ENCODE measurements at regions not wholly inside any gene's neighbourhood (a gene's known extent, or its start where the extent isn't known, plus 50 kb on each side); places are given as distances from the start of the nearest gene placed in this dataset.

GRCh38 chr11:36885154-36885553 is 287.1 kb upstream of the RAG2 start:
- DNase-seq (ENCODE audit: low spot score) = no peak

- no peak for DNase-seq (ENCODE audit: low spot score)
Observed at GRCh38 chr11:36878737-36879136, 280.7 kb upstream of the RAG2 start.

DNA sequence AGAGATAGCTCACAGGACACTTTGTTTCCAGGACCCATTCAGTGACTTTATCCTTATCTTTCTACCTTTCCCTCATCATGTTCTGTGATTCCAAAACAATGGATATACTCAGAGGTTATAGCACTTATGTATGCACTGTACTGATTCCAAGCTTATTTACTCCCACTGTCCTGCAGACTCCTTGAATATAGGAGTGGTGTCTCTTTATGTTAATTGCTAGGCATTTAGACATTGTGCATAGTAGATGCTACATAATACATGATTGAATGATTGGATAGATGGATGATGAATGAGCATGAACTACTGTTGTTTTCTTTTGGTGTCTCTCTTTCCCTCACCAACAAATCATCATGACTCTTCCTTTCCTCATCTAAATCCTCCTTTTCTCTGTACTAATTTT is 279.1 kb upstream of the RAG2 start:
- DNase-seq (ENCODE audit: low spot score) = no peak

DNA sequence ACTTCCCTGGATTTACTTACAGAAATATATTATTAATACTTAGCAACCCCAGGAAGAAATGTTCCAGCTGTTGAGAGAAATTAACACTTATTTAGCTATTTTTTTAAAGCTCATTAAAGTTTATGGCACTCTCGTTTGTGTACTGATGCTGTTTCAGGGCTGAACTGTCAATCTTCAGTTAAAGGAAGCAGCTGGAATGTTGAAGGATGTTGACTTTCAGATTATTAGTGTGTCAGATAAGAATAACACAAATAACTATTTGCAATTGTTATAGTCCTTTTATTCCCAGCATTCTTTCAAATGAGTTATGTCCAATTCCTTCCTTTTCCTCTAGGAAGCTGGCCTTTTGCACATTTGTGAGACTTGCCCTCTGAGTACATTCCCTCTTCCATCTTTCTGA is 278.2 kb upstream of the RAG2 start:
- no peak for DNase-seq (ENCODE audit: low spot score)

DNA sequence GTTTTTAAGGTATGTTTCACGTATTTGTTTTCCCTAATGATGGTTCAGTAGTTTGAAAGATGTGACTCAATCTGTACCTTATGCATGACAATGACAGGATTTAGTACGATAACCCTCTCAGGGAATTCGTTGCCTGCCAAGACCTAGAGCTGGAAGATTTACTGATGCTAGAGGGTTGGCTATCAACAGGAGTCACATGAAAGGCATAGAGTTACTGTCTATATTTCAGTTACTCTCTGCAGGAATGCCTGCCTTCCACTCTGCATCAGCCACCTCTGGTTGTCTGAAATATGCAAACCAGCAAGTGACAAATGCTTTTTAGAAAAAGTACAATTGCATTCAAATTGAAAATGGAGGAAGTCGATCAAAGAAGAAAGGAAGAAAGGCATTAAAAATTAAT is 276.3 kb upstream of the RAG2 start:
- no peak for DNase-seq (ENCODE audit: low spot score)

DNA sequence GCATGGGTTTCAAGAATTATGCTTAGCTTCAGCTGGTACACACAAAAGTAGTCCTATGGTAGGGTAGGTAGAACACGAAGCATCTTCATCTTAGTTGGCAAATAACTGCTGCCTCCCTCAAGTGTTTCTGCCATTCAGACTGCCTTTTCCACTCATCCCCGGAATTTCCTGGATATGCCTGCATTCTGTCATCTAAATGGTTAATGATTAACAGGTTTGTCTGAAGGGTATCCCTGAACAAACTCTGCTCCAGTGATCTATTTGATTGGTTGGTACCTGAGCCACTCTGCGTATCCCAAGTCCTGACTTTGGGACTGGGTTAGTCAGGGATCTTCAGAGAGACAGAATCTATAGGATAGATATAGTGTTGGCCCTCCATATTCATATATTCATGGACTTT is 272.3 kb upstream of the RAG2 start:
- no peak for DNase-seq (ENCODE audit: low spot score)

DNA sequence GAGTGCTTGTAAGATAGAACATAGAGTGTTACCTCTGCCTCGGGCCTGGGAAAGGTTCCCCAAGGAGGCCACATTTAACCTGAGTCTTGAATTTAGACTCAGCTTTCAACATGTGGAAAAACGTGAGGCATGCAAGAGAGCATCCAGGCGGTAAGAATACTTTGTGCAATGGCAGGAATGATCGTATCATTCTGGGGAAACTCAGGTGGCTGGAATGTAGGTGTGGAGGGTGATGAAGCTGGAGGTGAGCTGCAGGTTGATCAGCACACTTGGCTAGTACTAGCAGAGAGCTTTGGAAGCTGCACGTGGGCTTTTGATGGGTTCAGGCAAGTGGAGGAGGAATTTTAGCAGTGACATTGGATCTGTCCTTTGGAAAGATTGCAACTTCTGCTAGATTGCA is 270.3 kb upstream of the RAG2 start:
- no peak for DNase-seq (ENCODE audit: low spot score)

DNA sequence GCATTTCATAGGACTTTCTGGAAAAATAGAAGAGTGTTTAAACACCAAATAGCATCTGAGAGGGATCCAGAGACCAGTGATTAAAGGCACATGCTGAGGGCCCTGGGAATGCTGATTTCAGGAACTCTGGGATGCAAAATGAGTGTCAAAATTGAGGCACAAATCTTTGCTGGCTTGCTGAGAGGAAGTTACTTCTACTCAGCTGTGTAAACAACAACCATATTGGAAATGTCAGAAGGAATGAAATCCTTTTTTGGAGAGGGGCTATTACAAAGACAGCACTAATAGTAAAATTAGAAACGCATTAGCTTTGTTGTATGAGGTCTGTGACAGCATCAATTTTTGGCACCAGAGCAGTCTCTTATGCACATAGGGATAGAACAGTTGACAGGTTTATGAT is 267.8 kb upstream of the RAG2 start:
- no peak for DNase-seq (ENCODE audit: low spot score)

GRCh38 chr11:36854875-36855274 is 256.8 kb upstream of the RAG2 start:
- no peak for DNase-seq (ENCODE audit: low spot score)

GRCh38 chr11:36848660-36849059 is 250.6 kb upstream of the RAG2 start:
- DNase-seq (ENCODE audit: low spot score) = no peak

- no peak for DNase-seq (ENCODE audit: low spot score)
Observed at GRCh38 chr11:36840378-36840777, 242.3 kb upstream of the RAG2 start.

- no peak for DNase-seq (ENCODE audit: low spot score)
Observed at GRCh38 chr11:36837831-36838437, 239.9 kb upstream of the RAG2 start.

DNA sequence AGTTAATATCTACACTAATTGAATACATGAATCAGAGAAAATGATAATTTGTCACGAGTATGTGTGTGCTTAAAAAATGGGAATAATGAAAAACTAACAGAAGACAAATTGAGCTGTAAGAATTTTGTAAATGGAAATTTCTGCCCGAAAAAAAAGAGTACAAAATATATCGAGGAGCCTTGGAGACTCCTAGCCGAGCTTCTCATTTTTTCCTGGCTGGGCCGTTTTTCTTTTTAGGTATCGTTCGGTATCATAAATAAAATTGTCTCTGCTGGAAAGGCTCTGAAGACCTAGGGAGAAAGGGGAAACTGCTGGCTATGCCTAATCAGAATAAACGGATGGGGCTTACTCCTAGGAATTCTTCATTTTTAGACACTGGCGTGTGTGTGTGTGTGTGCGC is 227.2 kb upstream of the RAG2 start:
- no peak for DNase-seq (ENCODE audit: low spot score)

GRCh38 chr11:36824349-36824748 is 226.3 kb upstream of the RAG2 start:
- DNase-seq (ENCODE audit: low spot score) = no peak

DNA sequence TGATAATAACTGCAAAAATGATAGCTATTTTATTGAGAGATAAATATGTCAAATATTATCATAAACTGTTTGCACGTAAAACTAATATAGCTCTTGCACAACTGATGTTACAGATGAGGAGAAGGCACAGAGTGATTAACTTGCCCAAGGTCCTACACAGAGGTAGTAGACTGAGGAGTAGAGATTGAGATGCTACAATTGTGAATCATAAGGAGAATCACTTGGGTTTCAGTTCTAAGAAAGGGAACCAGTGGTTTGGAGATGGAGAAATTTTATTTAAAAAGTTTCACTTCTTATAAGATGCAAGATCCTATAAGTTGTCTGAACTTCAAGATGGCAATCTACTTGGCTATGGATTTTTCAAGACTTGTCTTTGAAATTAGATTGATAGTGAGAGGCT is 224.8 kb upstream of the RAG2 start:
- no peak for DNase-seq (ENCODE audit: low spot score)

DNA sequence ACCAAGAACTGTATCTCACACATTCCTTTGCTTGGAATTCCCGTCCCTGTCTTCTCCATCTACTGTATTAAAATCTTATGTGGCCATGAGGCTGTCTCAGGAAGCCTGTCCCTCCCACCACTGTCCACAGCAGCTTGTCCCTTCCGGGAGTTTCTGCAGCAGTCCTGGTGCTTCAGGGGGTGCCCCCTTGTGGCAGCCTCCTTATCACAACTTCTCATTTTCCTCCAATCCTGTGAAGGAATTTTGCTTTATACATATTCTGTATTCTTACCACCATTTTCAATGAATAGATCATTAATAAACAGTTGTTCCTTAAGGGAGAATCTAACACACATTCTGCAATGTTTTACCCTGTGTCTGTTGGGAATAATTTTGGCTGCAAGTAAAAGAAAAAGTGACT is 220.4 kb upstream of the RAG2 start:
- DNase-seq (ENCODE audit: low spot score) = no peak

DNA sequence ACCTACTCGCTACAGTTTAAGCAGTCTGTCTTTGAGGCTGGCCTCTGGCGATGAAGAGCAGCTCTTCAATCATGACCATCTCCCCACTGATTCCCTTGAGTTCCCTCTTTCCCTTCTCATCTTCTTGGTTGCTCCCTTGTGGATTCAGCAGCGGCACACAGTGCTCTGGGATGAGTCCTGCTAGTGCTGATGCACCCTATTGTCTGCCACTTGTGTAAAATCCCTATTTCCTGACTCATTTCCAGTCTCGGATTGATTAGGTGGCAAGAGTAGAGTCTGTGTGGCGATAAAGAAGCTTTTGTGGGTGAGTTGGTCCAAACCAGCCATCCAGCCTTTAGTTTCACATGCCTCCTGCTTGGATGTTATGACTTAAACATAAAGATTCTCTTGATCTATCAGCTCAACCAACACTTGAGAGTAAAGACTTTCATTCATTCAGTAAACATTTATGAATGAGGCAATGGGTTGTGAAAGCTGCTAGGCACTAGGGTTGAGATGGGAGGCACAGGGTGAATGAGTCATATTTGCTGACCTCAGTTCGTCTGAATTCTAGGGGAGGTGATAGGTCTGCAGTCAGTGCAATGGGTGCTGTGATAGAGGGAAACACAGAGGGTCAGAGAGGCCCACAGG is 219.4 kb upstream of the RAG2 start:
- no peak for DNase-seq (ENCODE audit: low spot score)

GRCh38 chr11:36809303-36809702 is 211.3 kb upstream of the RAG2 start:
- DNase-seq (ENCODE audit: low spot score) = no peak

GRCh38 chr11:36807871-36808270 is 209.8 kb upstream of the RAG2 start:
- DNase-seq (ENCODE audit: low spot score) = no peak

DNA sequence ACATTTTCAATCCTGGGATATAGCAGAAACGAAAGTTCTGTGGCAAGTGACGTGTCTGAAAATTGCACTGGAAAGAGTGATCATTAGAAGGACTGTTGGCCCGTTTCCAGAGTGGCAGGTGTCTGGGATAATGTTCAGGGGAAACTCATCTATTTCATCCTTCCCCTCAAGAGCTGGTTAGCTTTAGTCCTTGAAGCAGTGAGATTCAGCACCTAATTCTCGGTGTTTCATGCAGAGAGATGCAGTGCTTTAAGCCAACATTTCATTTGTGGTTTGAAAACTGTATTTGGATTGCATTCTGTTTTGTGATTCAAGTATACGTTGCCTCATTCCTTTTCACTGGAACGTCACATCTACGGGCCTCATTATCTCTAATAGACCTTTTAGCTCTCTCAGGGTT is 205.0 kb upstream of the RAG2 start:
- no peak for DNase-seq (ENCODE audit: low spot score)

DNA sequence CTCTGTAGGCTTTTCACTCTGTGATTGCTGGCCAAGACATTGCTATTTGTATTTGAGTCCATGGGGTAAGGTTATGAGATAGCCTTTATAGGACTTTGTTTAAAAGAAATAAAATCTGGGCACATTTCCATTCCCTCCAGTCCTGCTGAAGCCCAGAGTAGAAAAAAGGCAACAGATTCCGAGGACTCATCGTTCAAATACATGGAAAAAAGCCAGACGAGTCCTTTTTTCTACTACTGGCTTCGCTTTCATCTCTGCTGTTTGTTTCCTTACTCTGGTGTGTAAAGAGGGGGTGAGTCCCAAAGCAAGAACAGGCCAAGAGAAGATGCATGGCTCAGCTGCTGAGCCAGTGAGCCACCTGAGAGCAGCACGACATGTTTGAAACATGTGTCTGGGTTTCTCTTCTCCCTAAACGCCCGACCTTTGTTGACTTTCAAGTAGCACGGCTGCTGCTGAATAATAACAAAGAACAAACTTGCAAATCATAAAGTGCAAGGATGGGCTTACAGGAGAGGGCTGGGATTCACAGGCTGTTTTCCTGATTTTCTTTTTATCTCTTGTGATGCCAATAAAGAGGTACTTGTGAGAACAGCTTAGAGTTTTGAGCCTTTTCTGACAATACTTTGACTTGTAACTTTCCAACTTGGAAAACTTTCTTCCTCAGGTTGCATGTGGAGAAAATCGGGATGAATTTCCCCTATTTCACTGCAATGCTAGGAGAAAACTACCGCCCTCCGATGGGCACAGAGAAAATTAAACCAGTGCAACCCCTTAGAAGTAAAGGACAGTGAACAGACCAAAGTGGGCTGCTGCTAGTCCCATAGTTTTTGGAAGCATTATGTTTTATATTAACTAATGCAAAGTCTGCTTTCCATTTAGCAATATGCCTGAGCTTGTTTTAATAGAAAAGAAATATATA is 195.2 kb upstream of the RAG2 start:
- DNase-seq (ENCODE audit: low spot score) = no peak

DNA sequence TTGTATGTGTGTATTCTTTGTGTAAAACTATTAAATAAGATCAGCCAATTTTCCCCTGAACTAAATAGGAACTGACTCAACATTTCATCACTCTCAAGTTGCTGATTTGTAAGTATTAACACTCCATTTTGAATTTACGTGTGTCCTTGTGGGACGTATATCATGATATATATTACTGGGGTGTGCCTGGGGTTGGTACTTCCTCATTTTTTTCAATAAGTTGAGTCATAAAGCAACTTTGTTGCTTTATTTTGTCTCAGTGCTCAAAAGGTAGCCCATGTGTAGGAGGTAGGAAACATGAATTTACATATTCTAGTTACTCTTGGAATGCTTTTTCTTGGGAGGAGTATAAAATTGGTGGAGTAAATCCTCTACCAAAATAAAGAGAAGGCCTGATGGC is 193.9 kb upstream of the RAG2 start:
- DNase-seq (ENCODE audit: low spot score) = no peak

DNA sequence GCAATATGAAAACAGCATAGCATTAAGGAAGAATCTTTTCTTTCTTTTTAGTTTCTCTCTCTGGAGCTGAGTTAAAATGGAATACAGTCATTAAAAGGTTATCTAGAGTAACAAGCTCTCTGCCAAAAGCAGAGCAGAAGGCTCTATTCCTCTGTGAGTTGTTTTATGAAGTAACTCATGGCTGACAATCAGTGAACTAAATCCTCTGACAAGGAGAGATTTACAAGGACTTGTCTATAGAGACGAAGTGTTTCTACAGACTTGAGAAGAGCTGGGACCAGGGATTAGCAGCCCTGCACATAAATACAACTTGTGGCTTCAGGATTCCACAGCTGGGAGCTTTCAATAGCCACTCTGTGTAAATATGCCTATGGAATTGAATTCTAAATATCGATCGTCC is 192.5 kb upstream of the RAG2 start:
- no peak for DNase-seq (ENCODE audit: low spot score)

Data from ecto neural progenitor cell (in vitro differentiated cells).